MM.1S (cell line): ENCODE measurements at regions not wholly inside any gene's neighbourhood (a gene's known extent, or its start where the extent isn't known, plus 50 kb on each side); places are given as distances from the start of the nearest gene placed in this dataset.

Experiments used
- EZH2 ChIP-seq: fragments of 300-600 bp; sonication (generic); optimal IDR thresholded peaks from 2 replicates; pipeline ENCODE3; 2017; ENCODE audit warnings: low read depth, mild to moderate bottlenecking, antibody characterized with exemption, low read length, mixed read lengths
- EZH2phosphoT487 ChIP-seq: fragments of 300-600 bp; sonication (generic); IDR thresholded peaks from 2 replicates; pipeline ENCODE4 v1.6.1; 2018; ENCODE audit warnings: antibody characterized with exemption, low read length
- TF ChIP-seq, protein P1 (sequence below): fragments of 300-600 bp; sonication (generic); IDR thresholded peaks from 2 replicates; pipeline ENCODE4 v1.5.1; 2016; ENCODE audit warnings: antibody characterized with exemption, low read length, mixed read lengths

DNA sequence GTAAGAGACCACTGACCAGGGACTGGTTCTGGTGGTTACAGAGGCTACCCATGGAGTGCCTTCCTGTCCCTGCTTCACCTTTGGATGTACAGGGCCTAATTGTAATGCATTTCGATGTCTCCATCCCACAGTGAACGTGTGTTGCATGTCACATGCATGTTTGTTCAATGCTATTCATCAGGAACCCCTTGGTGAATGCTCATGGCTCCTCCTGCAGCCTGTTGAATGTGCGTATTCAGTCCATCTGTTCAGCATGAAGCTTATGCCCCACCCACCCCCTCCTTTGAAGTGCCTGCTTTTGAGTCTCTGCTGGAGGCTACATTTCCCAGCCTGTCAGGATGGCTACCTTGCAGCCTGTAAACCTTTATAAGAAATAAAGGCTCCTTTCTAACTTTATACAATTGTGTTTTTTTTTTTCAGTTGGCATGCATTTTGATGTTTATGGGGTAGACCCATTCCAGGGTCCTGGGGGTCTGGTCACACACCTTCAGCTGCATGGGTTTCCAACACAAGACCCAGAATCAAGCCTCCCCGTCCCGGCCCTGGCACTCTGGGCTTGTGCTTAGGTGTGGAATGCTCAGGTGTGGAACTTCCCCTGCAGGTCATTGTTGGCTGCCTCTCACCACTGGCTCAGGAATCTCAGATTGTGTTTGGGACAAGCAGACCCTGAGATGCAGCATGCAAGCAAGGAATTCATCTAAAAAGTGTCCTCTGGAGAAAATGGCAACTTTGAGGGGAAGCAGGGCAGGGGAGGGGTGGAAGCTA is 238.8 kb upstream of the HDAC4 start:
- TF ChIP-seq, protein P1, sequence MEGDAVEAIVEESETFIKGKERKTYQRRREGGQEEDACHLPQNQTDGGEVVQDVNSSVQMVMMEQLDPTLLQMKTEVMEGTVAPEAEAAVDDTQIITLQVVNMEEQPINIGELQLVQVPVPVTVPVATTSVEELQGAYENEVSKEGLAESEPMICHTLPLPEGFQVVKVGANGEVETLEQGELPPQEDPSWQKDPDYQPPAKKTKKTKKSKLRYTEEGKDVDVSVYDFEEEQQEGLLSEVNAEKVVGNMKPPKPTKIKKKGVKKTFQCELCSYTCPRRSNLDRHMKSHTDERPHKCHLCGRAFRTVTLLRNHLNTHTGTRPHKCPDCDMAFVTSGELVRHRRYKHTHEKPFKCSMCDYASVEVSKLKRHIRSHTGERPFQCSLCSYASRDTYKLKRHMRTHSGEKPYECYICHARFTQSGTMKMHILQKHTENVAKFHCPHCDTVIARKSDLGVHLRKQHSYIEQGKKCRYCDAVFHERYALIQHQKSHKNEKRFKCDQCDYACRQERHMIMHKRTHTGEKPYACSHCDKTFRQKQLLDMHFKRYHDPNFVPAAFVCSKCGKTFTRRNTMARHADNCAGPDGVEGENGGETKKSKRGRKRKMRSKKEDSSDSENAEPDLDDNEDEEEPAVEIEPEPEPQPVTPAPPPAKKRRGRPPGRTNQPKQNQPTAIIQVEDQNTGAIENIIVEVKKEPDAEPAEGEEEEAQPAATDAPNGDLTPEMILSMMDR, result no peak
- TF ChIP-seq EZH2phosphoT487 (no peak), EZH2 (no peak)
